ENCODE measurements at regions not wholly inside any gene's neighbourhood (a gene's known extent, or its start where the extent isn't known, plus 50 kb on each side); places are given as distances from the start of the nearest gene placed in this dataset.
A peak's percentile ranks its signal among the peaks of the same experiment; 100 is the strongest.
"Not testable (repeated sequence)": the region's sequence is repeated elsewhere in the genome, so short reads cannot be mapped to it uniquely, and the experiment has no call there.

- DNase-seq = no peak
These were observed 756.7 kb upstream of the SLIT2 start for GRCh38 chr4:19494961-19495360.

DNA sequence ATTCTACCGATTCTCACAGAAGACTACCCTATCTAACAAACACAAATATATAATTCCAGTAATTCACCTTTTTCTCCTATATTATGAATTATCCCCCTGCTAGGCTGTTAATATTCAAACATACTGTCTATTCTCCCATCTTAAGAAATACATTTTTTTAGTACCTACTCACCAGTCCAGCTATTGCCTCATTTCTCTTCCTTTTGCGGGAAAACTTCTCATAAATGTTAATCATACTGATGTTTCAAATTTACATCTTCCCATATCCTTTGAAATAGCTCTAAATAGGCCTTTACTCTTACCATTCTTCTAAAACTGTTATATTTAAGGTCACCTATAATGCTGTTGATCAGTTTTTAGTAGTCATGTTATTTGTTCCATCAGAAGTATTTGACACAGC, 759.1 kb upstream of the SLIT2 start:
- DNase-seq = no peak

GRCh38 chr4:19486400-19486799, 765.3 kb upstream of the SLIT2 start:
- peak in 2 of 3 experiments; percentile 6 to 61 for DNase-seq

GRCh38 chr4:19478791-19479190, 772.9 kb upstream of the SLIT2 start:
- DNase-seq = no peak

GRCh38 chr4:19473569-19473968, 778.1 kb upstream of the SLIT2 start:
- no peak for DNase-seq

DNA sequence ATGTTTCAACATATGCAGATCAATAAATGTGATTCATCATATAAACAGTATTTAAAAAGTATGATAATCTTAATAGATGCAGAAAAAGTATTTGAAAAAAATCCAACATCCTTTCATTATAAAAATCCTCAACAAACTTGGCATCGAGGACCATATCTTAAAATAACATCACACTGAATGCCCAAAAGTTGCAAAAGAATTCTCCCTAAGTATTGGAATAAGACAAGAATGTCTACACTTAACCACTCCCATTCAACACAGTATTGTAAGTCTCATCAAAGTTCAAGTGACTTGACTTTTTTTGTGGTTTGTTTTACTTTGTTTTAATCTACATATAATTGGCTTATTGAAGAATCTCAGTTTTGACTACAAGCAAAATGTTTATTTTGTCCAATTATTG, 779.0 kb upstream of the SLIT2 start:
- no peak for DNase-seq

- DNase-seq = not testable (repeated sequence)
These were observed 781.7 kb upstream of the SLIT2 start for GRCh38 chr4:19470001-19470400.

GRCh38 chr4:19462117-19462516, 789.6 kb upstream of the SLIT2 start:
- DNase-seq = no peak

GRCh38 chr4:19455850-19456602, 795.7 kb upstream of the SLIT2 start:
- no peak for DNase-seq

DNA sequence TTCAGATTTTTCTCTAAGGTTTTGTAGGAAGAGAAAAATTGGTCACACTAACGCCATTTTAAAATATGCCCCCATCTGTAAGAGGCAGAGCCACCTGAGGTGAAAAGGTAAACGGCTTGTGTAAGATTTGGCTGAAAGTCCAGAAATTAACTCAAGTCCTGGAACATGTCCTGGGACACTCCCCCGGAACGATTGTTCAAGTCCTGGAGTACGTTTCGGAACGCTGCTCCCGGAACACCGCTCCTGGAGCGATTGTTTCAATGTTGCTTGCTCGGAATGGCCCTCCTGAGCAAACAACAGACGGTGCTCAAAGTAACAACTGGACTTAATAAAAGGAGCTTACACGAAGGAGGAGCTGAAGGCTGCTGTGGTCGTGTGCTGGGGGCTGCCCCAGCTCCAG, 796.5 kb upstream of the SLIT2 start:
- no peak for DNase-seq

DNA sequence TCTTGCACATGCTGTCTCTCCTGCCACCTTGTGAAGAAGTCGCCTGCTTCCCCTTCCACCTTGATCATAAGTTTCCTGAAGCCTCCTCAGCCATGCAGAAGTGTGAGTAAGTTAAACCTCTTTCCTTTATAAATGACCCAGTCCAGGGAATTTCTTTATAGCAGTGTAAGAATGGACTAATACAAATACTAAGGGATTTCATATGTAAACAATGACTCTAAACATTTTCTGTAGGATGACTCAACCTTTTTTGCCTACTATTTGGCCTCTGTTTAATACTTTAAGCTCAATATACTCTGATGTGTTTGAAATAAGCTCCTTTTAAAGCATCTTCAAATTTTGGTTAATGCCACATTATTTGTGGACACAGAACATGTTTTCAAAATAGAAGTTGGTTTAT, 813.5 kb upstream of the SLIT2 start:
- DNase-seq = no peak

DNA sequence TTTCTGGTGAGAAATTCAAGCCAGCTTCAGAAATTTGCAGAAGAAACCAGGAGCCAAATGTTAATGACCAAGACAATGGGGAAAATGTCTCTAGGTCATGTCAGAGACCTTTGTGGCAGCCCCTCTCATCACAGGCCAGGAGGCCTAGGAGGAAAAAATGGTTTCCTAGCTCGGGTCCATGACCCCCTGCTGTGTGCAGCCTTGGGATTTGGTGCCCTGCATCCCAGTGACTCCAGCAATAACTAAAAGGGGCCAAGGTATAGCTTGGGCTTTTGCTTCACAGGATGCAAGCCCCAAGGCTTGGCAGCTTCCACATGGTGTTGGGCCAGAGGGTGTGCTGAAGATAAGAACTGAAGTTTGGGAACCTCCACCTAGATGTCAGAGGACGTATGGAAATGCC, 814.7 kb upstream of the SLIT2 start:
- no peak for DNase-seq

GRCh38 chr4:19429684-19430083, 822.0 kb upstream of the SLIT2 start:
- no peak for DNase-seq

DNA sequence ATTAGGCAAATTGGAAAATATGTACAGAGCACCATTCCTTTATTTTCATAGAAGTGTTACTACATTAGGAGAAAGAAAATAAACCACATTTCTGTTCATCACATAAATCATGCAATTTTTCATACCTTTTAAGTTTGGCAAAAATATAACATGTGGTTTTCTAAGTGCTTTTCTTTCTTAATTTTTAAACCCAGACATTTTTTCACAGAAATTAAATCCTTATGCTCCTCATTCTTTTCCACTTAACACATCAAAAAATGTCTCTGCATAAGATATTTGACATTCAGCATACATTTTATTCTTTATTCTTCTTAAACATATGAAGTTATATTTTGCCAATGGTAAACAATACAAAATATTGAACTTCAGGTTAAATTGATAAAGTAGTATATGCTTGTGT, 826.6 kb upstream of the SLIT2 start:
- DNase-seq = no peak

DNA sequence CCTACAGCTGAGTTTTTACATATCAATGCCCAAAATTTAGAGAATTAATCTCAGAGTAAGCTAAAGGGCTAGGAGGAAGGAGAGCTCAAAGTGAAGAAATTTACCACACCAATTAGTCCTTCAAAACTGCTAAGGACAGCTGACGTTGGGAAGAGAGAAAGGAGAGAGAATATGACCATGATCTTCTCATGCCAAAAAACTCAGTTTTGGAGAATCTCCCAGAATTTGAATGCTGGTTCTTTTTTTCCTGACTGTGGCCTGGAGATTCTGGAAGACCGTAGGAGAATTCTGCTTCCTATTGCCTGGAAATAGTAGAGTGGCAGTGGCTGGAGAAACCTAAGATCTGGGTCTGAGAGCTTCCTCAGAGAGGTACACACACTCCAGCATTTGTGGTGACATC, 834.4 kb upstream of the SLIT2 start:
- no peak for DNase-seq

DNA sequence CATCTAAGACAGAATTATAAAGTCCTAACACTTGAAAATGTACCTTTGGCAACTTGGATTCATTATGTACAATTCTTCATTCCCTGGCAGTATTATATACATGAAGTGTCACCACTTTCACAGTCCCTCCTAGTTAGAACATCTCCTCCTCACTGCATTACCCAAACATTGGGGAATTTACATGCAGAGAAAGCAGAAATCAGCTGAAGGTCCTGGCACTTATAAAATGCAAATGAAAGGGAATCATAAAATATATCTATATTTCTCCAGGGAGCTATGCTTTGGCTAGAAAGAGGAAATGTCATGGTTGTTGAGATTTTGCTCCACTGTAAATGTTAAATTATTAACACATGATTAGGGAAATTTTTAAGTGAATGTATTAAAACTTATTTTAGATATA, 835.6 kb upstream of the SLIT2 start:
- DNase-seq = no peak

- DNase-seq = peak in 2 of 3 experiments; percentile 7 to 69
These were observed 843.2 kb upstream of the SLIT2 start for GRCh38 chr4:19408490-19408889.

GRCh38 chr4:19406789-19407188, 844.9 kb upstream of the SLIT2 start:
- no peak for DNase-seq

- no peak for DNase-seq
These were observed 847.8 kb upstream of the SLIT2 start for GRCh38 chr4:19403786-19404370.

GRCh38 chr4:19402581-19403065, 849.1 kb upstream of the SLIT2 start:
- no peak for DNase-seq

DNA sequence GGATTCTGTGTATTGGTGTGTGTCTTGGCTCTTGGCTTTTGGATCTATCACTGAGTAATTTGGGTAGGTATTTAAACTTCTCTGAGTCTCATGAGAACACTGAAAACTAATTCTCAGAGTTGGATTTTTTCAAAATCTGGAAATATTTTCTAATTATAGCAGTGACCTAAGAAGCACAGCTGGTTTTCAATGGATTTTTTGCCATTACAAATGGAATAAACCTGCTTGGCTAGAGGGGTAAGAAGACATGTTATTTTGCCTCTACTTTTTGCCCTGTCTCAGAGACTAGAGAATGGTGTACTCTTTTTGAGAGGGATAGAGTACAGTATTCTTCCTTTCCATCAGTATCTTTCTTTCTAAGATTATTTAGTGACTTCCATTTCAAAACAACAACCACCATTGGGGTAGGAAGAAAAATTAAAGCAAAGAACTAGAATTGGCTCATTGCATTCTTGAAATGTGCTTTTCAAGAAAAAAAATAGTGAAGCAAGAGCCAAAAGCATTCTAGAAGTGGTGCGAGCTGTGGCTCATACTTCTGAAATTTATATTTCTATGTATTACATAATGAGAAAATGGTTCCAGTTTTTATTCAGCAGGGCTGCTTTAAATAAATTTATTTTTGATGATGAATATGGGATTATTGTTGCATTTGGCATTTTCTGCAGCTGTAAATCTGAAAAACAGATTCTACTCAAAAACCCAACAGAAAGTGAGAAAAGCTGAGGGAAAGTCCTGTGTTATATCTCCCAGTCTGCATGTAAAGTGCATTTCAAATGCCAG, 850.2 kb upstream of the SLIT2 start:
- no peak for DNase-seq

DNA sequence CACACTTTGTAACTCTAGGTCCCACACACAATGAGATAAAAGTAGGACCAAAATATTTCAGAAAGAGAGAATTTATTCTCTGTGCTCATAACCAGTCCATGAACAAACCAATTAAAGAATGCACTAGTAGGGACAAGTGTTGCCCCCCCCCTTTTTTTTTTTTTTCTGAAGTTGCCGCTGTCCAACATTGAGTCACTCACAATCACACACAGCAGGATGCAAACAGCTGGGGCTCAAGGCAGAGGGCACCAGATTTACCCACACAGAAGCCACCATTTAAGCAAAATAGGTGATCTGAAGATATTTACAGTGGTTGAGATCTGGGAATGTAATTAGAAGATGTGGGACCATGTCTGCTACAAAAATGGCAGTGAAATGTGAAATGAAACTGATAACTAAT, 850.9 kb upstream of the SLIT2 start:
- DNase-seq = no peak

GRCh38 chr4:19399001-19399400, 852.7 kb upstream of the SLIT2 start:
- no peak for DNase-seq

- no peak for DNase-seq
These were observed 864.9 kb upstream of the SLIT2 start for GRCh38 chr4:19386786-19387185.
